WI38 (cell line): ENCODE measurements at regions not wholly inside any gene's neighbourhood (a gene's known extent, or its start where the extent isn't known, plus 50 kb on each side); places are given as distances from the start of the nearest gene placed in this dataset.

ENCODE experiments used
- H3K4me3 ChIP-seq: 2 replicates; pipeline ENCODE4 v1.5.1; 2011; ENCODE audit warnings: low read depth, mild to moderate bottlenecking, control low read depth, low read length
- TF ChIP-seq, protein P1 (sequence below): IDR thresholded peaks from 2 replicates; pipeline ENCODE4 v1.5.1; 2012; ENCODE audit warnings: low read depth, mild to moderate bottlenecking, control low read depth, low read length

- TF ChIP-seq, protein P1, sequence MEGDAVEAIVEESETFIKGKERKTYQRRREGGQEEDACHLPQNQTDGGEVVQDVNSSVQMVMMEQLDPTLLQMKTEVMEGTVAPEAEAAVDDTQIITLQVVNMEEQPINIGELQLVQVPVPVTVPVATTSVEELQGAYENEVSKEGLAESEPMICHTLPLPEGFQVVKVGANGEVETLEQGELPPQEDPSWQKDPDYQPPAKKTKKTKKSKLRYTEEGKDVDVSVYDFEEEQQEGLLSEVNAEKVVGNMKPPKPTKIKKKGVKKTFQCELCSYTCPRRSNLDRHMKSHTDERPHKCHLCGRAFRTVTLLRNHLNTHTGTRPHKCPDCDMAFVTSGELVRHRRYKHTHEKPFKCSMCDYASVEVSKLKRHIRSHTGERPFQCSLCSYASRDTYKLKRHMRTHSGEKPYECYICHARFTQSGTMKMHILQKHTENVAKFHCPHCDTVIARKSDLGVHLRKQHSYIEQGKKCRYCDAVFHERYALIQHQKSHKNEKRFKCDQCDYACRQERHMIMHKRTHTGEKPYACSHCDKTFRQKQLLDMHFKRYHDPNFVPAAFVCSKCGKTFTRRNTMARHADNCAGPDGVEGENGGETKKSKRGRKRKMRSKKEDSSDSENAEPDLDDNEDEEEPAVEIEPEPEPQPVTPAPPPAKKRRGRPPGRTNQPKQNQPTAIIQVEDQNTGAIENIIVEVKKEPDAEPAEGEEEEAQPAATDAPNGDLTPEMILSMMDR: no peak
Measured at GRCh38 chr6:105603788-105604586, 201.1 kb upstream of the PREP start.

GRCh38 chr6:105601541-105602236, 198.8 kb upstream of the PREP start:
- TF ChIP-seq, protein P1: no peak
- peak overlapping the region; percentile 27; the same call in 1 of the 2 replicates for H3K4me3 ChIP-seq

More at GRCh38 chr6:105603788-105604586, 201.1 kb upstream of the PREP start:
- no peak overlapping the region for H3K4me3 ChIP-seq

DNA sequence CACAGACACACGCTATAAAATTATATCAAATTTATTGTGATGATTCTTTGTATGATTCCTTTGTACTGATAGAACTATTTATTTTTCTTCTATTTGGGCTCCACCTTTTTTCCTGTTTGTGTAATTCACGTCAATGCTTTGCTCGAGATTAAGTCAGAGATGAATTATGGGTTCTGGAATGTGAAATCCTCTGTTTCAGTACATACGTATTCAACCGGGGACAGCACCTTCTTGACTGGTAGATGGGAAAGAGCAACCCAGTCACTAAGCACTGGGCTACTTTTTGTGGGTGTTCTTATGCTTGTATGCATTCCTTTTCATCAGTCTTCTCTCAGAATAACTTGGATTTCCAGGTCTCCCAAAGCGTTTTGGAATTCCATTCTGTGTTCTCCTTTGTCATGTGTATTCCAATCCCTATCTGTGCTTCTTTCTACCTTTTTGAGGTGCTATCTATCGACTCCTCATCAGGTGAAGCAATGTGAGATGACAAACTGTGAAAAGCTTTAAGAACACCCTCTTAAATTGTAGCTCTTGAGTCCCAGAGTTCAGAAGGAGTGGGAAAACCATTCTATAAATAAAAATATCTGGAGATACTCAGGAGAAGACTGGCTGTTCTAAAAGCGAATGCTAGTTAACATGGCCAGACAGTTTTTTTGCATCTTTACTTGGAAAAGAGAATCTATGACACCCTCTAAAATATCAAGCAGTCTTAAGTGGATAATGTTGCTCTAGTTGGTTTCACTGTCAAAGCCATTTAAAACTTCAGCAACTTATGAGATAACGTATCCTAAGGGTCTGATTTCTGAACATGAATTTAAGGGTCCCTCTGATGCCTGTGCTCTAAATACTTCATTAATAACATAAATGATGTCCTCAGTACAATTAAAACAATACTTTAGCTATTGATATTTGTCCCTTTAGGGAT, 197.7 kb upstream of the PREP start:
- H3K4me3 ChIP-seq: no peak overlapping the region
- TF ChIP-seq, protein P1: no peak

- TF ChIP-seq, protein P1: no peak
- H3K4me3 ChIP-seq: no peak overlapping the region
Measured at GRCh38 chr6:105598264-105598663, 195.4 kb upstream of the PREP start.

DNA sequence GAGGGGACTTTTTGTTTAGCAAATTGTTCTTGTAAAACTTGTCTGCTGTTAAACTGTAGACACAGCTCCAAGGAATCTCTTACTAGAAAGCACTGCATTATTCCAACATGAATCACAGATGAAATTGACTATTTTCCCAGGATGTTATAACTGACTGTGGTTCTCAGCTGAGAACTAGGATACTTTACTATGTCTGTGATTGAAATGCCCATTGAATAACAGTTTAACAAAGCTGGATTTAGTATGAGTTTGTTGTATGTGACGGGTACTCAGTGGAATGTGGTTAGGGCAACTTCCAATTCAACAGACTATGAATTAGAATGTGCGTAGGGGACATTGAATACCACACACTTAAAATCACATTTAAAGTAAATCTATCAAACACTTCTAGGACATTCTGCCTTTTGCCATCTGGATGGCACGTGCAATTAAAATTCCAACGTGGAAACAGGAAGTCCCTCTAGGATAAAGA, 193.4 kb upstream of the PREP start:
- no peak overlapping the region for H3K4me3 ChIP-seq
- TF ChIP-seq, protein P1: no peak

GRCh38 chr6:105595829-105596228, 192.9 kb upstream of the PREP start:
- TF ChIP-seq, protein P1: no peak
- H3K4me3 ChIP-seq: no peak overlapping the region
